ENCODE measurements at regions not wholly inside any gene's neighbourhood (a gene's known extent, or its start where the extent isn't known, plus 50 kb on each side); places are given as distances from the start of the nearest gene placed in this dataset.
"Not testable (repeated sequence)": the region's sequence is repeated elsewhere in the genome, so short reads cannot be mapped to it uniquely, and the experiment has no call there.

DNA sequence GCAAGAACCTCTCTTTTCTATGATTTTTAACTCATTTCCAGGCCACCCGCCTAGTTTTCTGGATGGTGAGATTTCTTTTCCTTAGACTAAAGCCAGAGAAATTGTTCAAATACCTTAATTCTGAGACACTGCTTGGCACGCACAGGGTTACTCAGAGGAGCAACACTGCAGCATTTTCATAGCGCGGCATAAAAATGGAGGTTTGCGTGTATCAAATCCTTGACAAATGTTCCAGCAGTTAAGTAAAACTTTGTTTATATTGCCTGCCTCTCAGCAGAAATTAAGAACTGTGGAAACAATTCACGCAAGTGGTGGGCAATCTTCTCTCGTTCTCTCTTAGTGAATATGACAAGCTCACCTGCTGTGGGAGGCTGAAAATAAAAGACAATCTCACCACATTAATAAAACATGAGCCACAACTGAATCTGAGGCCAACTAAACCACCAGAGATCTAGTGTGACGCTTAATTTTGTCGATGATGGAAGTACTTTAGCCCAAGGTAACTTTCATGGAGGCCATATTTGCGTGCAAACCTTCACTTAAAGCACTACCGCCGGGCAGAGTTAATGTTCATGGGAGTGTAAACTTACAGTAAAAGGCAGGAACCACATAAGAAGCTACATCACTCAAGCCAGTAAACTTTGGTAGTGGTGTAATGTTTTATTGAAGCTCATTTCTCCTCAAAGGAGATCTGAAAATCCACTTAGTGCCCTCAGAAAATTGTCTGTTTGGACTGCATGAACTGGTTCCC lies 894.8 kb upstream of the EPHA5 start:
- TF ChIP-seq, protein P1, sequence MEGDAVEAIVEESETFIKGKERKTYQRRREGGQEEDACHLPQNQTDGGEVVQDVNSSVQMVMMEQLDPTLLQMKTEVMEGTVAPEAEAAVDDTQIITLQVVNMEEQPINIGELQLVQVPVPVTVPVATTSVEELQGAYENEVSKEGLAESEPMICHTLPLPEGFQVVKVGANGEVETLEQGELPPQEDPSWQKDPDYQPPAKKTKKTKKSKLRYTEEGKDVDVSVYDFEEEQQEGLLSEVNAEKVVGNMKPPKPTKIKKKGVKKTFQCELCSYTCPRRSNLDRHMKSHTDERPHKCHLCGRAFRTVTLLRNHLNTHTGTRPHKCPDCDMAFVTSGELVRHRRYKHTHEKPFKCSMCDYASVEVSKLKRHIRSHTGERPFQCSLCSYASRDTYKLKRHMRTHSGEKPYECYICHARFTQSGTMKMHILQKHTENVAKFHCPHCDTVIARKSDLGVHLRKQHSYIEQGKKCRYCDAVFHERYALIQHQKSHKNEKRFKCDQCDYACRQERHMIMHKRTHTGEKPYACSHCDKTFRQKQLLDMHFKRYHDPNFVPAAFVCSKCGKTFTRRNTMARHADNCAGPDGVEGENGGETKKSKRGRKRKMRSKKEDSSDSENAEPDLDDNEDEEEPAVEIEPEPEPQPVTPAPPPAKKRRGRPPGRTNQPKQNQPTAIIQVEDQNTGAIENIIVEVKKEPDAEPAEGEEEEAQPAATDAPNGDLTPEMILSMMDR (IDR thresholded peaks at IDR 0.05; ENCODE audit: insufficient read depth, low read length), result no peak
- peak overlapping the region; percentile 32 for H3K4me3 ChIP-seq (ENCODE audit: low read depth, low read length)
- peak; percentile 99 for DNase-seq (ENCODE audit: low read depth)

DNA sequence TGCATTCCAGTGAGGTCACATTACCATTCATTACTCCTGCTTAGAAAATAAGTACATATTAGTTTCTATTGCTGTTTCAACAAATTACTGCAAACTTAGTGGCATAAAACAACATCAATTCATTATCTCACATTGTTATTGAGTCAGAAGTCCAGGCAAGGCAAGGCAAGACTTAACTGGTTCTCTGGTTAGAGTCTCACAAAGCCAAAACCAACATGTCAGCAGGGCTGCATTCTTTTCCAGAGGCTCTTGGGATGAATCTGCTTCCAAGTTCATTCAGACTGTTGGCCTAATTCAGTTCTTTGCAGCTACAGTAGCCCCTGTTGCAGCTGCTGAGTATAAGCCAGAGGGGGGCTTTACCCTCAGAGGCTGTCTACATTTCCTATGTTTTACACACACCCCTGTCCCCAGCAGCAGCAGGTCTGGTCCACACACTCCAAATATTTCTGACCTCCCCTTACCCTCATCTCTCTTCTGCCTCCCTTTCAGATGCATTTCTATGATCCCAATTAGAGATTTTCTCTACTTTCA lies 892.1 kb upstream of the EPHA5 start:
- TF ChIP-seq, protein P1 (IDR thresholded peaks at IDR 0.05; ENCODE audit: insufficient read depth, low read length), result no peak
- no peak overlapping the region for H3K4me3 ChIP-seq (ENCODE audit: low read depth, low read length)
- DNase-seq (ENCODE audit: low read depth), result peak; percentile 89

DNA sequence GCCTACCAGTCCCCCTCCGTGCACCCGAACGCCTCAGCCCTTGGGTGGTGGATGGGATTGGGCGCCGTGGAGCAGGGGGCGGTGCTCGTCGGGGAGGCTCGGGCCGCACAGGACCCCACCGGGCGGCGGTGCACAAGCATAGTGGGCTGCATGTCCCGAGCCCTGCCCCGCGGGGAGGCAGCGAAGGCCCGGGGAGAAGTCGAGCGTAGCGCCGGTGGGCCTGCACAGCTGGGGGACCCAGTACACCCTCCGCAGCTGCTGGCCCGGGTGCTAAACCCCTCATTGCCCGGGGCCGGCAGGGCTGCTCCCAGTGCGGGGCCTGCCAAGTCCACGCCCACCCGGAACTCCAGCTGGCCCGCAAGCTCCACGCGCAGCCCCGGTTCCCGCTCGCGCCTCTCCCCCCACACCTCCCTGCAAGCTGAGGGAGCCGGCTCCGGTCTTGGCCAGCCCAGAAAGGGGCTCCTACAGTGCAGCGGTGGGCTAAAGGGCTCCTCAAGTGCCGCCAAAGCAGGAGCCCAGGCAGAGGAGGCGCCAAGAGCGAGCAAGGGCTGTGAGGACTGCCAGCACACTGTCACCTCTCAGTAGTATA lies 891.3 kb upstream of the EPHA5 start:
- not testable (repeated sequence) for DNase-seq (ENCODE audit: low read depth); H3K4me3 ChIP-seq (ENCODE audit: low read depth, low read length)

GRCh38 chr4:66558651-66559050 lies 888.4 kb upstream of the EPHA5 start:
- no peak overlapping the region for H3K4me3 ChIP-seq (ENCODE audit: low read depth, low read length)
- TF ChIP-seq, protein P1 (IDR thresholded peaks at IDR 0.05; ENCODE audit: insufficient read depth, low read length), result no peak
- DNase-seq (ENCODE audit: low read depth), result peak; percentile 70

DNA sequence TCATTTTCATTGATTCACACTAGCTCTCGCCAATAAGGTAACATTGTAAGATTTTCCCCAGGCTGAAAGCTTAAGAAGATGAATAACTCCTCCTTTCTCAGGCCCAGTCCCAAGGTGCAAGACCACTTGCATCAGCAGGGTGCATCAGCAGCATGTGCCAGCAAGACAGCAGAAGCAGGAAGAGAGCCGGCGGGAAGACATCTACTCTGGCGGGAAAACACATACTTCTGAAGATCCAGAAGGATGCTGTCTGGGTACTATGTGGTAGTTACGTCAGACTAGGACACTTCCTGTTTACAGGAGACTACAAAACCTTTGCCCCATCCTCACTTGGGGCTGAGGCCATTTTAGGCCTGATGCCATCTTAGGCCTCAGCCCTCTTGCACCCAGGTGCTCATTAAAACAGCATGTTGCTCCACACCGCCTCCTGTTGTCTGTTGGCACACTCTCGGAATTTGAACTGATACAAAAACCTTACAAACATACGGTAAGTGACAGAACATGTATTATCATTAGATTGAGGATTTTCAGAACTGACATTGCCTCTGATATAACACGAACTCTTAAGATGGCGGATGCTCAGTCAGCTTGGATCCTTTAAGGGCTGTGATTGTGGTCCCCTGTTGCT lies 886.5 kb upstream of the EPHA5 start:
- no peak overlapping the region for H3K4me3 ChIP-seq (ENCODE audit: low read depth, low read length)
- TF ChIP-seq, protein P1 (IDR thresholded peaks at IDR 0.05; ENCODE audit: insufficient read depth, low read length), result no peak
- DNase-seq (ENCODE audit: low read depth), result no peak

GRCh38 chr4:66555301-66555700 lies 885.0 kb upstream of the EPHA5 start:
- TF ChIP-seq, protein P1 (IDR thresholded peaks at IDR 0.05; ENCODE audit: insufficient read depth, low read length), result no peak
- no peak overlapping the region for H3K4me3 ChIP-seq (ENCODE audit: low read depth, low read length)
- DNase-seq (ENCODE audit: low read depth), result peak; percentile 92

DNA sequence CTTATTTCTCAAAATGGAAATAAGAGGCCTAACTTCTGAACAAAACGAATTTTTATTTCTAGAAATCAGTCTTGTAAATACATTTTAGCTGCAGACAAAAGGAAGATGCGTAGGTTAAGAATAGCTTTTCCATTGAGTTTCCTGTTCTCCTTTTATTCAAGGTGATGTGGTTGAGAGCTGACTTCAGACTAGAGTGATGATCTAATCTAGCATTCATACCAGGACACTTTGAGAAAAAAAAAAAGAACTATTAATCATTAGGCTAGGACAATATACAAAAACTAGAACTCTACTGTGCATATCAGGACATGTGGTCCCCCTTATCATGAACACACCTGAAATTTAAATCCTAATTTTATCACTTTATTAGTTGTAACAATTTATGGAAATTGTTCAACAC lies 884.5 kb upstream of the EPHA5 start:
- TF ChIP-seq, protein P1 (IDR thresholded peaks at IDR 0.05; ENCODE audit: insufficient read depth, low read length), result no peak
- DNase-seq (ENCODE audit: low read depth), result peak; percentile 41
- no peak overlapping the region for H3K4me3 ChIP-seq (ENCODE audit: low read depth, low read length)

- DNase-seq (ENCODE audit: low read depth); H3K4me3 ChIP-seq (ENCODE audit: low read depth, low read length): not testable (repeated sequence)
Observed at GRCh38 chr4:66545301-66545700, 875.0 kb upstream of the EPHA5 start.

Data from fibroblast of the aortic adventitia (primary cell).